Right hindlimb (tissue), 1 donor: ENCODE measurements at regions not wholly inside any gene's neighbourhood (a gene's known extent, or its start where the extent isn't known, plus 50 kb on each side); places are given as distances from the start of the nearest gene placed in this dataset.

Source experiments
- DNase-seq: peaks from one replicate; pipeline ENCODE4 v3.0.0-alpha.2; 2018

DNA sequence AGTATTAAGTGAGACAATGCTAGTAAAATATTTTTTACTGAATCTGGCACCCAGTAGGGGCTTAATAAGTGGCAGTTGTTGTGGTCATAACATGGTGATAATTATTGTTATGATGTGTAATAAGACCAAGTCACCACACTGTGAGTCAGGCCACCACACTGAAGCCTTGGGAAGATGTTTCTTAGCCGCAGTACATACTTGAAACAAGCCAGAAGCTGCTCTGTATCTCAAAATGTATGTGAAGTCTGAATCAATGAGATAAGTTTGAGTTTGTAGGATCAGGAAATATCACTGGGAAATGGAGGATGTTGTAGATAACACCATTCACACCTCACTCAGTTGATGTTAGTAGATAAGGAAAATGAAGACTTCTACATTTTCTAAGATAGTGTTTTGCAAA is 51.3 kb upstream of the PTPN3 start:
- DNase-seq = no peak

GRCh38 chr9:109551651-109552050 is 53.5 kb upstream of the PTPN3 start:
- no peak for DNase-seq

DNA sequence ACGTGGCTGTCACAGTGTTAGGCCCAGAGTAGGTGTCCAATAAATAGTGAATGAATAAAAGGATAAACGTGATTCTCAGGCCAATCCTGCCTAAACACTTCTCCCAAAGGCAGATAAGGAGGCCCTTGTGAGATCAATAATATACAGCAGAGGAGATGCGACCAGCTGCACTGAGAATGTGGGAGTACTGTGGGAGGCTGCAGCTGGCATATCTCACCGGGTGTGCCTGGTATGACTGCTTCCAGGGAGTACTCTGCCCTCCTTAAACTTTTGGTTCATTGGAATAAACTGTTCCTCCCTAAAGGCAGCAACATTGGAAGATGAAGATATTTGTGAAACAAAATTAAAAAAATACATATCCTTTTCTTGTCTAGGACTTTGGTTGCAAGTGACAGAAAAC is 57.1 kb upstream of the PTPN3 start:
- DNase-seq = no peak

DNA sequence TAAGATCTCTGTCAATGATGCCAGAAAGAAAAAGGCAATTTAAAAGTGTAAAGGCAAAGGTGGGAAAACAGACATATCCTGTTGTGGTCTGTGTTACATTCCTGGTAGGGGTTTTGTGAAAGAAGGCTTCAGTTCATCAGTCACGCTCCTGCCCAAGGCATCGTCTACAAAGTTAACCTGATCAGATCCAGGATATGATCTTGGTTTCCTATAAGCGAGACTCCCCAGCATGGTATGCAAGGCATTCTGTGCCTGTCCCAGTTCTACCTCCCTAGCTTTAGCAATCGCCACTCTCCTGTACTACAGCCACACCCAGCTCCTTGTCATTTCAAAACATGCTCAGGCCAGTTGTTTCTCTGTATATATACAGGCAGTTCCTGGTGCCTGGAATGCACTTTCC is 58.0 kb upstream of the PTPN3 start:
- DNase-seq = no peak

DNA sequence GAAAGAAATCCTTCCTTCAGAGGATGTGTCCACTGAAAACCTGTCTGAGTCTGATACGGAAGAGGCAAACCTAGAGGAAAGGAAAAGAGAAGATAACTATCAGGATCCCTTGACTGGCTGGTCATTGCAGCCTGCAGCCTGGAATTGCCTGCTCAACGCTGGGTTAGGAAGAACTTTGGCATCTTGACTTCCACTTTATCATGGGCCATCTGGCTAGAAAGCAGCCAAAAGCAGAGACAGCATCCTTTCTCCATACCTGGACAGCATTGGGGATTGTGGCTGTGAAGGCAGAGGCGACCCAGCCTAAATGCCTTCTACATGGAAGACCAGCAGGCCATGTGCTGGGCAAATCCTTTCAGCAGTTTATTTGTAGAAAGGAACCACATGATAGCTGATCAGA is 58.7 kb upstream of the PTPN3 start:
- no peak for DNase-seq

DNA sequence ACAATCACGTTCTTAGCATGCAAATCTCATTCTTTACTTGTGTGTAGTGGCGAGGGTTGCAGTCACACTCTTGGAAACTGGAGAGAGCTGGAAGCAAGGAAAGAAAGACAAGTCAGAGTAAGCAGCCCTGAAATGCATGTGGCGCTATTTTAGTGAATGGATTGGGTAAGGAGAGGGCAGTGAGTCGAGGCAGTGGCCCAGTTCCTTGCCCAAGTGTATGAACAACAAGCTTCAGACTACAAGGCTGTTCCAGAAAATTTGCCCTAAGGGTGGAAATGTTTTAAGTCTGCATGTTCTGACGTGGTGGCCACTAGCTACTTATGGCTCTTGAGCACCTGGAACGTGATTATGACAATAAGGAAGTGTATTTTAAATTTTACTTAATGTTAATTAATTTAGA is 59.4 kb upstream of the PTPN3 start:
- DNase-seq = no peak

DNA sequence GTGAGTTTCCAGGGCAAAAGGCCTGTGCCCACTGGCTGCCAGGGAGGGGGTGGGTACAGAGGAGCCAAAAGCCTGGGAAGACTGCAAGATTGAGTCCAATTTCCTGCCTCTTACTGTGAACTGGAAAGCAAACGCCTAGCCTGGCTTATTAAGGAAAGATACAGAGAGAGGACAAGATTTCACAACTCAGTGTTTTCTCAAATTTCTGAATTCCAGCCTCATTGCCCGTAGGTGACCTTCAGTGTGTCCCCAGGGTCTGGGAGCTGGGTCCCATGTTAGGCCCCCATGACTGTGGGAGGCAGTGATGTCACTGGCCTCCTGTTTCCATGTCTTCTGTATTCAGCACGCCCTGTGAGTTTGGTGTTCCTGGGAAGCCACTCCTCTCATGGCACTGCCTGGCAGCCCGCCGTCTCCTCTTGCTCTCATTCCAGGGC is 60.6 kb upstream of the PTPN3 start:
- no peak for DNase-seq

DNA sequence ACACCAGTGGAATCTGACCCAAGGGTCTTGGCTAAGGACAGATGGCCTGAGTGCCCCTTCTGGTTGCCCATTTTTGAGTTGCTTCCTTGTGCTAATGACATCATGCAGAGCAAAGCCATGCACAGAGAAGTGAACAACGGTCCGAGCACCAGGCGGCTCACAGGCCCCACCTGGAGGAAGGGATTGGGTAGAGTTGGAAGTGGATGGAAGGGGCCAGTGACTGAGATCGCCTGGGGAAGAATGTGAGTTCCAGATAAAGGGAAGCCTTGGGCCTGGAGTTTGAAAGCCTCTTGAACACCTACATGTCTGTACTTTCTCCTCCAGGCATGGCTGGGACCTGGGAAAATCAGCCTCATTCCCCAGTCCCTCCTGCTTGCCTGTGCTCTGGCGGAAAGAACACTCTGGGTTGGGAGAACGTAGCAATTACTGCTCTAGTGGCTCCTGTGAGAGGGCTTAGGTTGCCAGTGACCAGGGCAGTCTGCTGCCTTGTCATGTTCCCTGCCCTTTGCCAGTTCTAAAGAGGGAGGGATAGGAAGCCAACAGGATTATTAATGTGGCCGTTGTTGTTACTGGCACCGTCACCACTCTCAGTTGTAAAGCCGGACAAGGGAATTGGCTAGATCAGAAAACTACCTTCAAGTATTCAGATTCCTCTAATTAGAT is 62.5 kb upstream of the PTPN3 start:
- no peak for DNase-seq

GRCh38 chr9:109561137-109561536 is 63.0 kb upstream of the PTPN3 start:
- DNase-seq = no peak

- no peak for DNase-seq
Observed at GRCh38 chr9:109568089-109568488, 70.0 kb upstream of the PTPN3 start.

DNA sequence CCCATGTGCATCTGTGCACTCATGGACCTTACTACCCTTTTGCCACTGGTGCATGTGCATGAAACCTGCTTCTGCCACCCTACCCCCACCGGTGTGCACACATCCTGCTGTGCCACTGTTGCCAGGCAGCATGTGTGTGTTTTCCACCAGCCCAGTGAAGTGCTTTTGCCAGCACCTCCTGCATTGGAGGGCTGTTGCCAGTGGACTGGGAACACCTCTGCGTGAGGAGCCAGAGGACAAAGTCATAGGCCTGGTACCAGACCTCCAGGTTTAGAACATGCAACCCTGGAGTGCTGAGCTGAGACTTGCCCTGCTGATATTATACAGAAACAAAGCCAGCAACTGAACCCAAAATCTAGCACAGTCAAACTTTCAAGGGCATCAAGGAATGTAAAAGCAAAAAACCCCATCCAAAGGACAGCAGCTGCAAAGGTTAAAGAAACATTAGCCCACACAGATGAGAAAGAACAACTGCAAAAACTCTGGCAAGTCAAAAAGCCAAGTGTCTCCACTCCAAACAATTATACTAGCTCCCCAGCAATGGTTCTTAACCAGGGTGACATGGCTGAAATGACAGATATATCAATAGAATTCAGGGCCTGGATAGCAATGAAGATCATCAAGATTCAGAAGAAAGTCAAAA is 70.6 kb upstream of the PTPN3 start:
- no peak for DNase-seq

DNA sequence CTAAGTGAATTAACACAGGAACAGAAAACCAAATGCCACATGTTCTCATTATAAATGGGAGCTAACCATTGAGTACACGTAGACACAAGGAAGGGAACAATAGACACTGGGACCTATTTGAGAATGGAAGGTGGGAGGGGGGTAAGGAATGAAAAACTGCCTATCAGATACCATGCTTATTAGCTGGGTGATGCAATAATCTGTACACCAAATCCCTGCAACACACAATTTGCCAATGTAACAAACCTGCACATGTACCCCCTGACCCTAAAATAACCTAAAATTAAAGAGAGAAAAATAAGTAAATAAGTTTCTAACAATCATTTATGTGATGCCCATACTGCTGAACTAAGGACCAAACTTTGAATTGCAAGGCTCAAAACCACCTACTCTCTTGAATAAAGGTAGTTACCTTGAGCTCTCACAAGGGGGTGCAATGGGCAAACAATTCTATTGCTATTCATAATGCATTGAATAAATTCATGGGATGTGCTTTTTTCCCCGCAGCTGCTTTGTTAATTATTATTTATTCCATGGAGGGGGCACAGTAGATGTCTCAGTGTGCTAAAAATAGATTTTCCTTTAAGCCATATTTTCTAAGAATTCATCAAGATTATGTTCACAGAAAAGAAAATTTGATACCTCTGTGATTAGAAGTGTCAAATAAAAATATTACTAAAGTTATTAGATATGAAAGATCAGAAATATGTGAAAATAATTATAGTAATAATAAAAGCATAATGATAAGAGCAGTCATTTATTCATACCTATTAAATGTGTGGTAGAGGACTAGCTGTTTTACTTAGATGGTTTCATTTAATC is 76.2 kb upstream of the PTPN3 start:
- no peak for DNase-seq

- DNase-seq = no peak
Observed at GRCh38 chr9:109576762-109577161, 78.7 kb upstream of the PTPN3 start.

- DNase-seq = no peak
Observed at GRCh38 chr9:109579191-109579948, 81.3 kb upstream of the PTPN3 start.

DNA sequence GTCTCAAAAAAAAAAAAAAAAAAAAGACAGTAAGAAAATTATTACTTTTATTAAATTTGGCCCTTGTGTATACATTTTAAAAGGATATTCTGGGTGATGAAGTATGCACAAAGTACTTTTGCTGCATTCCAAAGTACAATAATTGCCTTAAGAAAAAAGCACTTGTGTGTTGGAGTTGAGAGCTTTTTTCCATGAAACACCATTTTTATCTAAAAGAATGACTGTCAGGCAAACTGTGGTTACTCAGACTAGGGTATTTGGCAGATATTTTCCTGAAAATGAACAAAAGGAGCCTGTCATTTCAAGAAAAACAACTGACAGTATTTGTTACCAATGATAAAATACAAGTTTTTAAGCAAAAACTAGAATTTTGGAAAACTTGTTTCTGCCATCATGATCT is 84.3 kb upstream of the PTPN3 start:
- no peak for DNase-seq

DNA sequence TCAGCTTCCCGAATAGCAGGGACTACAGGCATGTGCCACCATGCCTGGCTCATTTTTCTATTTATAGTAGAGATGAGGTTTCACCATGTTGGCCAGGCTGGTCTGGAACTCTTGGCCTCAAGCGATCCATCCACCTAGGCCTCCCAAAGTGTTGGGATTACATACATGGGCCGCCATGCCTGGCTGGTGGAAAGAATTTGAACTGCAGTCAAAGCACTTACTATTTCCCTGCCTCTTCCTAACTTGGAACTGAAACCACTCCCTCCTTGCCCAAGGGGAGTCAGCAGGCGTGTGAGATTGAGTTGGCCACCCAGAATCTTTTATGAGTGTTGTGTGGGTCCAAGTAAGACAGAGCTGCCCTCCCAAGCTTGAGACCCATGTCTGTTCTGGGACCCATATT is 86.1 kb upstream of the PTPN3 start:
- no peak for DNase-seq

GRCh38 chr9:109585796-109586195 is 87.7 kb upstream of the PTPN3 start:
- DNase-seq = no peak

- DNase-seq = no peak
Observed at GRCh38 chr9:109586993-109587392, 88.9 kb upstream of the PTPN3 start.

GRCh38 chr9:109588415-109588814 is 90.3 kb upstream of the PTPN3 start:
- DNase-seq = no peak

DNA sequence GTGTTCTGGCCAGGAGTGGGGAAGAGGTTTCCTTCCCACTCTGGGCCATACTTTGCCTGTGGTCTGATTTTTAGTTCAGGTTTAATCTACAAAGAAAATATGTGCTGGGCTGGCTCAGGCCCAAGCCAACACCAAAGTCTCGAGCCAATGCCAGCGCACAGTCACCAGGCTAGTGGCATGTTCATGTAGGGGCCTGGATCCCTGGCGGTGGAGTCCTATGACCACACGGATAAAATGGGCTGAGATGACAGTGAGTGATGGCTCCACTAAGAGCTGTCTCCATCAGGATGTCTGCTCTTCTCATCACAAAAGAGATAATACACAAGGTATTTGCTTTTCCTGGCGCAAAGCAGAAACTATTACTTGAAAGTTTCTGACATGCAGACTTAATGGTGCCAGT is 92.9 kb upstream of the PTPN3 start:
- no peak for DNase-seq

DNA sequence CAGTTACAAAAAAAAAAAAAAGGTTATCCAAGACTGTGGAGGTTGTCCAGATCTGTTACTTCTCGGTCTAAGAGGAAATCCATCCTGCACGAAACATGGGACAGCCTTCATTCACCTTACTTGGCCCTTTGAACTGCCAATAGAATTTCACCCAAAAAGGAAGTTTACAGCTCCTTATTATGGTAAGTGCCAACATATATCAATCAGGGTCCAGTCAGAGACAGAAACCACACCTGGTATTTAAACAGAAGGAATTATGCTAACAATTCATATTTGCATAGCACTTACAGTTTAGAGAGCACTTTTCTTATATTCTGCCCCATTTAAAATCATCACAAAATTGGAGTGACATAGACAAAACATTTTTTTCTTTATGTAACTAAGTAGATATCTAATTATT is 93.6 kb upstream of the PTPN3 start:
- no peak for DNase-seq

GRCh38 chr9:109593612-109594011 is 95.5 kb upstream of the PTPN3 start:
- no peak for DNase-seq

DNA sequence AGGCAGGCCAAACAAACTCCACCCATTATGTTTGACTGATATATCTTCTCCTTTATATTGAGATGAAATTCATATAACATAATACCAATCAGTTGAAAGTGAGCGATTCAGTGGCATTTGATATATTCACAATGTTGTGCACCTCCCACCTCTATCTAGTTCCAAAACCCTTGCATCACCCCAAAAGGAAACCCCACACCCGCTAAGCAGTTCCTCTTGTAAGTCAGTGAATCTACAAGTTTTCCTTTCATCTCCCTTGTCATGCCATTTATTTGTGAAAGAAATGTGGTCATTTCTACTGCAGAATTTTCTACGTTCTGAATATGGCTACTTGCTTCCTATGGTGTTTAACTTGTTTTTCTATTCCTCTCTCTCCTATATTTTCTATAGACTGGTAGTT is 99.4 kb upstream of the PTPN3 start:
- DNase-seq = no peak
